ENCODE measurements at regions not wholly inside any gene's neighbourhood (a gene's known extent, or its start where the extent isn't known, plus 50 kb on each side); places are given as distances from the start of the nearest gene placed in this dataset.
"Not testable (repeated sequence)": the region's sequence is repeated elsewhere in the genome, so short reads cannot be mapped to it uniquely, and the experiment has no call there.

DNA sequence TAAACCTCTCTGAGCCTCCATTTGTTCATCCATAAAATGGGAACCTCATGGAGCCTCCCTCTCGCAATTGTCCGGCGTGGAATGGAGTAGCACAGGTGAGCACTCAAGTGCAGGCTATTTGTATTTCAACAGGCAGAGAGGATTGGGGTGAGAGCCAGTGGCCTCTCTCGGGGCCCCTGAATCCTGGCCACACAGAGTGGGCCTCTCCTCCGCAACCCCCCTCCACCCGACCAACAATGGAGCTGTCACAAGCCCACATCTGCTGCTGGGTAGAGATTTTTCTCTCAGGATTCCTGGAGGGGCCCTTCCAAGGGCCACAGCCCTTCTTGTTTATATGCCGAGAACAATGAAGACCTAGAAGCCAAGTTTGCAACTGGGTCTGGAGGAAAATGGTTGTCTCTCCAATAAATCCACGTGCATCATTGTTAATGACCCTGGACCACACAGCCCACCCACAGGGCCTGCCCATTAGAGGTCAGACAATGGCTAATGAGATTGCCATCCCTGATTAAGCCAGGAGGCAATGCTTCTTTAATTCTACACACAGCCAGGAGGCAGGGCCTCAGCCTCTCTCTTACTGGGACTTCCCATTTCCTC is 233.0 kb downstream of the ANKRD60 start:
- DNase-seq = no peak

DNA sequence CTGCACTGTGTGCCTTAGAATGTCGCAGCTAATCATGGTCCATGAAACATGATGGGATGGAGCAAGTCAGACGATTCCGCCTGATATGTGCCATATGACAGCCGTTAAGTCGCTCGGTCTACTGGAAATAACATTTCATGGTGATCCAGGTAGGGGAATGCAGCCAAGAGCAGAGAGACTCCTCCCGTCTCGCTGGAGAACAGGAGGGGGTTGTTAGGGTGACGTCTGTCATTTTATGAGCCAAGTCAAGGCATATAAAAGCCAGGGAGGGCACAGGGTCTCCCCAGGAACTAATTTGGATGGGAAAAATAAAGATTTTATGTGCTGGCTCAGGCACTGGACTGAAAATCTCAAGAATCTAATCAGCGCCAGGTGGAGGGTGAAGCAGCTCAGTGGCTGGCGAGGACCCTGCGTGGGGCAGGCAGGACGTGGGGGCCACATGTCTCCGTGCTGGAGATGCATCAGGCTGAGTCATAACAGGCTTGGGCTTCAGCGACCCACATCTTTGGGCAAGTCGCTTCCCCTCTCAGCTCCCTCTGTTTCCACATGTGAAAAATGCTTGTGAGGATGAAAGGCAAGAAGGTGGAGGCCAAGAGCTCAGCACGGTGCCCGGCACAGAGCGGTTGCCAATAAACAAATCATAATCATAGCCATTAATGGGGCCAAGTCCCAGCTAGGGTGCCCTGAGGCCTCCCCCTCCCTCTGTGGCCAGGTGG is 234.6 kb downstream of the ANKRD60 start:
- DNase-seq = no peak

DNA sequence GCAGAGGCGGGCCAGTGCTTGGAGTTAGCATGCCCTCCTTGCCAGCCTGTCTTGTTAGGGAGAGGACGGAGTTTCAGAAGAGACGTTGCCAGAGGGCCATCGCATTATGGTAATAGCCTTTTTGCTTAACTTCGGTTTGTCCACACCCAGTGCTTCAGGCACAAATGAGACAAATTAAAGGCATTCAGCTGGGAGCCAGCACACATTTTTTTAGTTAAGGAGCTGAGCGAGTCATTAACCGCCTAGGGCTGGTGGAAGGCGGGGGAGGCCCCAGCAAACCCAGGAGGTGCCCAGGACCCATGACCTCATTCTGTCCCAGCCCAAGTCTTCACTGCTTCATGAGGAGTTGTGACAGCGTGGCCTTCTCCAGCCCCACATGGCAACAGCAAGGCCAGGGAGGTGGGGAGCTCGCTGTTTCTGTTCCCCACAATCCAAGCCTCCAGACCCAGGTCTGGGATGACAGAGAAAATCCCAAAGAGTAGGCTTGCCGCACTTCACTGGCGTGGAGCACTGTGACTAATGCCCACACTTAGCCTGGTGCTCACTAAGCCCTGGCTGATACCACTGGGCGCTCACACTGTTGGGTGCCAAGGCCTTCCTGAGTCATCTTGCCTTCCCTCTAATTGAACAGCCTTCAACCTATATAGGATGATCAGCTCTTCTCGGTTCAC is 237.1 kb downstream of the ANKRD60 start:
- no peak for DNase-seq

DNA sequence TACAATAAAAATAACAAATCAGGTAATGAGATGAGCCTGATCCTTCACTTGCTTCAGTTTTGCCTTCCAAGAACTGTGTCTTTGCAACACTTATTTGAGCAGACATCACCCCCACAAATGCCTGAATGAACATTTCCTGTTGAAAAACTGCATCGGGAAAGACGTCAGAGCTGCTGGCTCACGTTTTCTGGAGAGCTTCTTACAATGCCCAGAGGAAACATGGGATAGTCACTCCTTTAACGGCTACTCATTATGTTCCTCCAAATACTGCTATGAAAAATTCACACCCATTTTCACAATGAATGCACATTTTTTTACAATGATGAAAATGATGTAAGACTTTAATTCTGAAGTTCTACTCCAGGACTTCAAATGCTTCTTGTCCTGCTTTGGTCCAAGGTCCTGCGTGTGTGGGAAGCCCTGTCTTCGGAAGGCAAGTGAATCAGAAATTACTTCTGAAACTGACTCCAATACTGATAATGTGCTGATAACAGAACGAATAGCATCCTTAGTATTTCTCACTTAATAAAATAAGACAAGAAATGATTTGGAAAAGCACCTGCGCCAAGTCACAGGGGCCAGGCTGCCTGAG is 238.0 kb downstream of the ANKRD60 start:
- DNase-seq = no peak

DNA sequence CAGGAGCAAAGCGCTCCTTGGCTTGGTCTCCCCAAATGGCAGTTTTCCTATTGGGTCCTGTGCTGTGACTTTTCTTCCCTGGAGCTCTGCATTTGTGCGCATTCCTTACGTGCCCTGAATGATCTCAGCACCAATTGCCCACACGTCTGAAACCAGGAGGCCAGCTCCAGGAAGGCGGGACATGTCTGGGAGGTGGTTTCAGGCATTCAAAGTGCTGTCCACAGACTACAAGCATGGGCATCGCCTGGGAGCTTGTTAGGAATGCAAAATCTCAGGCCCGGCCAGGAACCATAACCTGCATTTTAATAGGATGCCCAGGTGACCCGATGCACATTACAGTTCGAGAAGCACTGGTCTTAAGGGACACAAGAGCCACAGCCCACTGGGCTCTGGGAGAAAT is 239.6 kb downstream of the ANKRD60 start:
- DNase-seq = no peak

DNA sequence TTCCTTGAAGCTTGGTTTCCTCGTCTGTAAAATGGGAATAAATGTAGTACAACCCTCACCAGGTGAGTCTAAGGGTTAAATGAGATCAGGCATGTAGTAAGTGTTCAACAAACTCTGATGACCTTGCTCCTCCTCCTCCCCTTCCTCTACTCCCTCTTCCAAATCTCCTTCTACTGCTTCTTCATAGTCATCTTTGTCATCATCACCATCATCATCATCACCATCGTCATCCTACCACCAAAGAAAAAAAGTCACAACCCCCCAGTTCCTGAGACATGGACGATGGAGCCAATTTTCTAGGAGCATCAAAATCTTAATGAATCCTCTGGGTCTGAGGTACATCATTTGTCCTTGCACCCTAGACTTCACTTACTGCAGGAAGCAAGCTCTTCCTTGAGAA is 240.0 kb downstream of the ANKRD60 start:
- no peak for DNase-seq

DNA sequence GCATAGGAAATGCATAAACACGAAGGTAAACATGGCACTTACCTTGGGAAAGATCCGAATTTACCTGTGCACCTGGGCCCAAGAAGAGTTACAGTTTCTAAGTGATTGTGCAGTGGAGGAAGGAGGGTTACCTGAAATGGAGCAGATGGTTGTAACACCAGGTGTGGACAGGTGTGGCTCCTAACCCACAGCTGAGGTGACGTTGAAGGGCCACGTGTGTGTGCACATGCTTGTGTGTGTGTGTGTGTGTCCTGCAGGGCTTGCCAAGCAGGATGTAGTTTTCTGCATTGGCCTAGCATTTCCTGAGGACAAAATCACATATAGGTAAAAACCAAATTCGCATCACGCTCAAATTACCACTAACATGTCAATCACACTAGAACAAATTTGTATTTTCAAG is 240.8 kb downstream of the ANKRD60 start:
- DNase-seq = no peak

DNA sequence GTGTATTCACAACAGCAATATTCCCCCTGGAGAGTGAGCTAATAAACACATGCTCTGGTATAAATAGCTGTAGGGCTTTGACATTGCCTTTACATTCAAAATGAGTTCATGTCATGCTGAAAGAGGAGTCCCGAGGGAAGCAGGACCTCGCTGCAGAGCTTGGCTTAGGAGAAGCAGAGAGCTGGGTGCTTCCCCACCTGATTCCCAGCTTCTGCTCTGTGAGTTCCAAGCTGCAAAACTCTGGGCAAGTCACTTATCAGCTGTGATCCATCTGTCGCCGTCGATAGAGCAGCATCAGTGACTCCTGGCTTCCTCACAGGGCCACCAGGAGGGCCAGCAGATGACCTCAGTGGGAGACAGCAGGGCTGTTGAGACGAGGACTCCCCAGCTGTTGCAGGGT is 241.8 kb downstream of the ANKRD60 start:
- DNase-seq = no peak

DNA sequence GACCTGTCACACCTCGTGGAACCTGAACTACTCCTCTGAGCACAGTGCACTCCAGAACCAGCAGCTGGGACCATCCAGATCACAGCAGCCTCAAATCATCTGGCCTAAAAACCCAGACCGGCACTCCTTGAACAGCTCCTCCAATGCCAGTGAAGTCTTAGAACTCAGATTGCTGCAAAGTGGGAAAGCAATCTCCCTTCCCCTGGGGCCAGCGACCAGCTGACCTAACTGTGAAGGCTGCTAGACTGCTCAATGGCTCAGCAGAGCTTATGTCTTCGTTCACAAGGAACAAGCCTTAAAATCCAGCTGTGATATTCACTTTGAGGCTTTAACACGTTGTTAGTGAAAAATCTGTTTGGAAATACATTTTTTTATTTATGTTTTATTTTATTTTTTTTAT is 243.2 kb downstream of the ANKRD60 start:
- no peak for DNase-seq

DNA sequence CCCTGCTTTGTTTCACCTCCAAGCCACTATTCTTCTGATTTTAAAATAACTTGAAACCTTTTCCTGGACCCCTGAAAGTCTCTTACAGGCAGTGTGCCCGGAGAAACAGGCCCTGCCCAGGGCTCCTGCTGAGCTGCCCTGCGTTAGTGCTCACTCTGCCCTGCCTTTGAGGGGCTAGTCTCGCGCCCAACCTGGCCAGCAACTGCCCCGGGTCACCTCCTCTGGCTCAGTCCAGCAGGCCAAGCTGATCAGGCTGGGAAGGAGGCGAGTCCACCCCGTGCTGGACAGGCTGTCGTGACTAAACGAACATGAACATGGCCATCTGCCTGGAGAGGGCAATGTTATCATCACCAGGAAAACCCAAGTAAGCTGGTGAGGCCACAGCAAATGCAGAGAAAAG is 245.4 kb downstream of the ANKRD60 start:
- no peak for DNase-seq

DNA sequence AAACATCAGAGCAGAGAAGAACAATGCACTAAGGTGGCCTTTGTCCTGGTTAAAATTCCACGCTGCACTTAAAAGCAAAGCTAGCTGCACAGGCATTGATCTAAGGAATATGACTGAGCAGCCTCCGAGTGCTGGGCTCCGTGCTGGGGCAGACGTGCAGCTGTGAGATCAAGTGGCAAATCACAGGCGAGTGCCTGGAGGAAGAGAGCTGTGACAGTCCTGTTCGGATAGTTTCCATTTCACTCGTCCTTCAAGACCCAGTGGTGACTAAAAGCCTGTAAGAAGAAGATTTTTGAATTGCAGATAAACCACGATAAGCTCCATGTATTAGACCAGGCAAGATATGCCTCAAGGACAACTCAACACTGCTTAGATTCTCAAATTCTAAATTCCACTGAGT is 247.9 kb downstream of the ANKRD60 start:
- no peak for DNase-seq

DNA sequence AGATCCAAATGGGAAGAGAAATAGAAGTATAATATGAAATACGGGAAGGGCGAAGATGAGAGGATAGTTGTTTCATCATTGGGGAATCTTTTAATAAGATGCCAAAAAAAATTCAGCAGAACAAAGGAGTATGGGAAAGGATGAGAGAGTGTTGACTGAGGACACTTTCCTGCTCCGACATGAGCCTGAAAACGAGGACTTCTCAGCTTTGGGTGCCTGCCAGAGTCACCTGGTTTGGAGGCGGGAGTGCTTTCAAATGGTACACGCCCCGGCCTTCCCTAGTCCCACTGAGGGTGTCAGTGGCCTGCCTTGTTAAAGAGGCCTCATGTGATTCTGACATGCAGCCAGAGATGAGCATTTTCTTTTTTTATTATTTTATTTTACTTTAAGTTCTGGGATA is 250.9 kb downstream of the ANKRD60 start:
- DNase-seq = no peak

DNA sequence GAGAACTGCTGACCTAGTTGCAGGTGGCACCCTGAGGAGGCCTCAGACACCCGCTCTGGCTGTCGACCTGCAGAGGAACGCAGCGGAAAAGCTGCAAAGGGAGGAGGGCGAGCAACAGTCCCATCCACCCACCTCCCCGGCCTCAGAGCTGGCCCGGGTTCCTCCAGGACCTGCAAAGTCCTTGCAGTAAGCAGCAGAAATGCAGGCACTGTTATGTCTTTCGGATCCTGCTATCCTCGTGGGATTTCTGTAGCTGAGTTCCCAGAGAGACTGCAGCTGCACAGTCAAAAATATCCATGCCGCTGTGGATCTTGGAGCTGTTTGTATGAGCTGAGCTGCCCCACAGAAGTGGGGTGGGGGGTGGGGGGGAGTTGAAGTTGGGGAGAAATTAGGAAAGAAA is 251.3 kb downstream of the ANKRD60 start:
- no peak for DNase-seq

DNA sequence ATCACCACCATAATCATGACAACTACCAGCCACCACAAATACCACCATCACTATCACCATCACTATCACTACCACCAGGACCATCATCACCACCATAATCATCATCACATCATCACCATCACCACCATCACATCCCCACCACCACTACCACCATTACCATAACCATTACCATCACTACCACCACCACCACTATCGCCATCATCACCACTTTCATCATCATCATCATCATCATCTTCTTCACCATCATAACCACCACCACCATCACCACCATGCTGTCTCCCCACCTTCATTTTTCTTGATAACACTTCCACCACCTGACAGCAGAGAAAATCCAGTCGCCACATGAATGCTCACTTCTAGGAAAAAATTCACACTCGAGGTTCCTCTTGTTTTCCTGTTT is 253.6 kb downstream of the ANKRD60 start:
- no peak for DNase-seq

DNA sequence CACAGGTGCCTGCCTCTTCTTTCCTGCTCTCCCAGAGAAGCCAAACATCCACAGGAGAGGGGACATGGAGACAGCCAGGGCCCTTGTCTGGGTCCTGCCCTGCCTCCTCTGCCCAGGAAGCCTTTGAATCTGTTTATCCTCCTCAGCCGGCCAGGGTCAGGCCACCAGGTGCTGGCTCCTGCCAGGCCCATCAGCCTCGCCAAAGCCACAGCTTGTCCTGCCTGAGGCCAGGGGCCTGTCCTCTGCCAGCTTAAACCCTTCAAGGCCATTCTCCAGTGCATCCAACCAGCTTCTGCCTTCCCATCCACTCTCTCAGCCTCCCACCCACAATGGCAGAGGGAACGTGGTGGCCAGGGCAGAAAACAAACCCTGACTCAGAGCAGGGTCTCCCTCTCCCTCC is 254.6 kb downstream of the ANKRD60 start:
- DNase-seq = no peak

DNA sequence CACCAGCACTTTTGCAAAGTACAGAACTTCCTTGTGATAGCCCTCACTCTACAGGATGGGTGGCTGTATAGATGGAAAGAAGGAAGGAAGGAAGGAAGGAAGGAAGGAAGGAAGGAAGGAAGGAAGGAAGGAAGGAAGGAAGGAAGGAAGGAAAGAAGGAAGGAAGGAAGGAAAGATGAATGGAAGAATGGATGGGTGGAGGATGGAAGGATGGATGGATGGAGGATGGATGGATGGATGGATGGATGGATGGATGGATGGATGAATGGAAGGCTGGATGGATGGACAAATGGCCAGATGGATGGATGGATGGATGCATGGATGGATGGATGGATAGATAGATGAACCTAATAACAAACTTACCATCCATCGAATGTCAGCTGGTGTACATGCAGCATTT is 256.9 kb downstream of the ANKRD60 start:
- not testable (repeated sequence) for DNase-seq

DNA sequence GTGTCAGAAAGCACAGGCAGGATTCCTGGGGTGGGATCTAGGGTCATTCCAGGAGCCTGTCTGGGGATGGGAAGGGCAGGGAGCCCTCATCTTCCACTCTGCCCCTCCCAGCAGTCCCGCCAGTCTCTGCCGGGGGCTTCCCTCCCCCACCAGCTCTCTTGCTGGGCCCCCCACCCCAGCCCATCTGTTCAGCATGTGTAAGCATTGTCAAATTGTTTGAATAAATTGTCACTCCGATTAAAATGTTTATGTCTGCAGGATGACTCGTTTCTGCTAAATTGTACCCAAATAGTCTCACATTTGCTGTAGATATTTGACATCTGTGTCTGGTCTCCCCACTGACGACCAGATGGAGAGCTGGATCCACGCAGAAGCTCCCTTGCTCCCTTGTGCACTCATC is 257.6 kb downstream of the ANKRD60 start:
- DNase-seq = no peak

DNA sequence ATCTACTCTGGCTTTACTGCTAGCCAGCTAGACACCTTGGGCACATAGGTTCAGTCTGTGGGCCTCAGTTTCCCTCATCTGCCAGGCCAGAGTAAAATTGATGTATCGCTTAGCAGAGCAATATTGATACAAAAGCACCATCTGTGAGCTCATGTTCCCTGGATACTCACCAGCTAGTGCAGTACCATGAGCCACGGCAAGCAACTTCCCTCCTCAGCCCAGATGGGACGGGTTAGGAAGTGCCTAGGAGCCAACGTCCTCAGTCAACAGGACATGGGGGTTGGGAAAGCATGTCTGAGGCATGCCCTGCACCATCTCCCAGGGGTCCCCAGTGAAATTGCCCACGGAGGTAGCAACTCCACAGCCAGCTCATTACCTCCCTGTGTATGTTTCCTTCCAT is 258.3 kb downstream of the ANKRD60 start:
- DNase-seq = no peak

DNA sequence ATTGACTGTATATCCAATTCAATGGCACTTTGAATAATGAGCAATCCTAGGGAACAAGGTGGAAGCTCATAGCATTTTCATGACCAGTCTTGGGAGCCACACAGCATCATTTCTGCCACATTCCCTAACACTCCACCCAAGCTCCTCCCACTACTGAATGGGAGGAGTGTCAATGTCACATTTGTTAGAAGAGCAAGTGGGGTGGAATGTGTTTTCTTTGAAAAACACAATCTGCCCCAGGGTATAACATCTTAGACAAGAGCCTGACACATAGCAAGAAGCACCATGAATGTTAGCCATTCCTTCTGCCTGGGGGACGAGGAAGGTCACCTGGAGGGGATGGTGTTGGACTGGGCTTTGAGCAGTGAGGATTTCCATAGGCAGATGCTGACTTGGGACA is 258.3 kb upstream of the PMEPA1 start:
- DNase-seq = no peak

DNA sequence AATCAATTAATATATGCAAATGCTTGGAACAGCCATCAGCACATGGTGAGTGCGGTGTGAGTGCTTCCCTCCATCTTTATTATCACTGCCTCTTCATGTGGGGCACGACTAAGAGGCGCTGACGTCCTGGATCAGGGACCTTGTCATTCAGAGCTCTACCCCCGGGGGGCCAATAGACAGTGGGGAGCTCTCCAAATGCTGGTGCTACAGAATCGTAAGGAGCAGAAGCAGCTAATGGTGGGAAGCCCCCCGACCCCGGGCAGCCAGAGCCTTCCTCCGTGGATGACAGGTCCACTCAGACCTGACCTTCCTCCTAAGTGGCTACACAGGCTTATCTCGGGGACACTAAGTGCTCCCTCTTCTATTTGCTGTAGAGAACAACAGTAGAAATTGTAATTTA is 257.5 kb upstream of the PMEPA1 start:
- DNase-seq = no peak

DNA sequence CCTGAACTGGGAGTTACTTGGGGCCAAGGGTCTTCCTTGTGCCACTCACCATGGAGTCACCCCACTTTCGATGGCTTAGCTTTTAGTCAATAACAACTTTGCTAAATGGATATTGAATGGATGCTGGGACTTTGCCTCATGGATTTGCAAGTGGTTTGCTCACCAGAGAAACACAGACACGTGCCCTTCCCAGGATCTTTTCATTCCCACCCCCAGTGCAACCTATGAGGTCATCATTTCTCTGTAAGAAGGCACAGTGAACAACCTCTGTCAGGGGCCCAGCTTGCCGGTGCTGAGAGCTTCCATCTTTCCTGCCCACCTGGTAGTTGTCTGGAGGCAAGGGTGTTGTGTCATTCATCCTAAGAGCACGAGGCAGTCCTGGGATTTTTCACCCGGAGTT is 256.8 kb upstream of the PMEPA1 start:
- no peak for DNase-seq

DNA sequence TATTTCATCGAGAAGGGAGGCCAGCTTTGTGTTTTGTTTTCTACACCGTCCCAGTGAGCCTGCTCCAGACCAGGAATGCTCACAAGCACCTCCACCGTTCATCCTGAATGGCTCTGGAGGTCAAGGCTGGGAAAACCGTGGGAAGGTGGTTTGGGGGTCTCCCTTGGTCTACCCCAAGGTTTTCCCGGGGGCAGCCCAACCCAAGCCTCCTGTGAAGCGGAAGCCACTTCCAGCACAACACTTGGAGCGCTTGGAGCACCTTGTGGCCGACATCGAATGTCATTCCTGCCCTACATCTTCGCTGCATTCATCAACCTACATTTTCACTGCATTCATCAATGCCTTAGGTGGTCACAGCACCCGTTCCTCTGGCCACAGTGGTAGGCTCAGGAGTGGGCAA is 255.6 kb upstream of the PMEPA1 start:
- DNase-seq = no peak

DNA sequence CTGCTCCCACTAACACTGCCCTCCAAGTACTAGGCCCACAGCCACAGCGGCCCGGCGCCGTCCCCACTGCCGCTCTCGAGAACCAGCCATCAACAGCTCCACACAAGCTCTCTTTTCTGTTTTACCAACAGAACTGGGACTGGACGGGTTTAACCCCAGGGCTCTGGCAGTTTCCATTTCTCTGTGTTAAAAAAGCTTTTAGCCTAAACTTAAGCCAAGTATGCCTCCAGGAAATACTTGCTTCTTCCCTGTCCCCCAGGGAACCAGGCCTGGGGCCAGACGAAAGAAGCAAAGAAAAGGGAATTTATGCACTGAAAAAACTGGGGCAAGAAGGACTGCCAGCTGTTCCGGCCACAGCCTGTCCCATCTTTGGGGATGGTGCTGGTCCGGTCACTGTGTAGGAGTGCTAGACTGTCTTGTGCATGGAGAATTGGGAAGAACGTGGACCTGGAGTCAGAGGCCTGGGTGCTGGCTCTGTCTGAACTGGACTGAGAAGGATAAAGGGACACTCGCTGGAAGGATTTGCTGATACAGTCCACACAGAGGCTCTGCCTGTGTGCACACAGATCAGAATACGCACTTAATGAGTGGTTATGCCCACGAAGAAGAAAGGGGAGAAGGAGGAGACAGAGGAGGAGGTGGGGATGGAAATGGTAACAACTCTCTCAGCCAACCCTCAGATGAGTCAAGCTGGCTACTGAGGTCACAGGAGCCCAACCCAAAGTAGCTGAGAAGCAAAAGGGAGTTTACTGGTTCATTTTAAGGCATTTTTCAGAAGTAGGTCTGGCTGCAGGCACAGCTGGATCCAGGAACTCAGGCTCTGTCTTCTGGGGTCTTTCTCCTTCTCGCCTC is 254.4 kb upstream of the PMEPA1 start:
- DNase-seq = no peak

Data from activated CD4-positive, alpha-beta T cell treated with anti-CD3 and anti-CD28 coated beads, Interleukin-2, amount 50 U/mL, for 16 hours (primary cell).